Tibial artery (tissue), 4 donors: ENCODE measurements at regions not wholly inside any gene's neighbourhood (a gene's known extent, or its start where the extent isn't known, plus 50 kb on each side); places are given as distances from the start of the nearest gene placed in this dataset.

Source experiments
- DNase-seq, 2 donors: peaks; one replicate each; pipeline ENCODE4 v3.0.0-alpha.2; 2019
- H3K27ac ChIP-seq, 2 donors: fragments of 200-600 bp; sonication (generic) in 1 of 2; 1 replicate in 1 of 2; 2 replicates in 1 of 2; pipeline ENCODE4 v1.5.1; 2018 to 2019; ENCODE audit warnings: mild to moderate bottlenecking in 1 of 2
- H3K27me3 ChIP-seq, 2 donors: fragments of 200-600 bp; sonication (generic) in 1 of 2; one replicate each; pipeline versions ENCODE4 v1.5.1 to v1.6.0; 2016 to 2019
- H3K36me3 ChIP-seq, 3 donors: fragments of 200-600 bp; sonication (generic) in 2 of 3; one replicate each; pipeline ENCODE4 v1.5.1; 2016 to 2019; ENCODE audit warnings: mild to moderate bottlenecking in 2 of 3
- H3K4me1 ChIP-seq, 4 donors: fragments of 200-600 bp; sonication (generic) in 2 of 4; 1 replicate in 3 of 4; 2 replicates in 1 of 4; pipeline ENCODE4 v1.5.1; 2016 to 2019
- H3K4me3 ChIP-seq, 2 donors: fragments of 200-600 bp; sonication (generic) in 1 of 2; 1 replicate in 1 of 2; 2 replicates in 1 of 2; pipeline ENCODE4 v1.5.1; 2018 to 2019; ENCODE audit warnings: mild to moderate bottlenecking in 2 of 2
- H3K9me3 ChIP-seq, 3 donors: fragments of 200-600 bp; sonication (generic) in 1 of 3; one replicate each; pipeline ENCODE4 v1.5.1; 2016 to 2019
- CTCF ChIP-seq, 2 experiments: fragments of 200-600 bp in 1 of 2; fragments of 450-650 bp in 1 of 2; IDR thresholded peaks; one replicate each; pipeline ENCODE4 v1.5.1; 2017 to 2019; ENCODE audit warnings: antibody characterized with exemption in 2 of 2, mild to moderate bottlenecking in 1 of 2, moderate library complexity in 1 of 2
- intact Hi-C: fragments of 100-400 bp; cut with DNase I; formaldehyde crosslinking; loops from one replicate; pipeline ENCODE4 v1.15.0; 2023; ENCODE audit warnings: low total_unique reads

- Histone ChIP-seq H3K9me3 (peaks cover 0 to 4% (median 0%) of the 10 kb centered on the region in 3 donors), H3K27ac (no peak overlapping the region), H3K4me1 (no peaks in the 10 kb centered on the region), H3K27me3 (no peaks in the 10 kb centered on the region), H3K36me3 (no peaks in the 10 kb centered on the region), H3K4me3 (no peak overlapping the region)
- no peak for TF ChIP-seq CTCF (IDR thresholded peaks at IDR 0.05)
- intact Hi-C loops: no loop called here
- no peak for DNase-seq
Observed at GRCh38 chr13:59205501-59205900, 958.2 kb downstream of the DIAPH3 start.

- Histone ChIP-seq H3K27ac (no peak overlapping the region), H3K27me3 (no peaks in the 10 kb centered on the region), H3K9me3 (no peaks in the 10 kb centered on the region), H3K36me3 (no peaks in the 10 kb centered on the region), H3K4me1 (no peaks in the 10 kb centered on the region), H3K4me3 (no peak overlapping the region)
- DNase-seq: no peak
- intact Hi-C loops: no loop called here
- TF ChIP-seq CTCF (IDR thresholded peaks at IDR 0.05): no peak
Observed at GRCh38 chr13:59208405-59209195, 955.1 kb downstream of the DIAPH3 start.

GRCh38 chr13:59210543-59210942, 953.2 kb downstream of the DIAPH3 start:
- Histone ChIP-seq H3K4me3 (no peak overlapping the region), H3K27ac (no peak overlapping the region), H3K4me1 (no peaks in the 10 kb centered on the region), H3K27me3 (no peaks in the 10 kb centered on the region), H3K36me3 (no peaks in the 10 kb centered on the region), H3K9me3 (no peaks in the 10 kb centered on the region)
- no peak for TF ChIP-seq CTCF (IDR thresholded peaks at IDR 0.05)
- no peak for DNase-seq
- intact Hi-C loops: no loop called here

- H3K27ac ChIP-seq: no peak overlapping the region
- H3K9me3 ChIP-seq: no peaks in the 10 kb centered on the region
- intact Hi-C loops: no loop called here
- H3K27me3 ChIP-seq: no peaks in the 10 kb centered on the region
- no peaks in the 10 kb centered on the region for H3K36me3 ChIP-seq
- TF ChIP-seq CTCF (IDR thresholded peaks at IDR 0.05): no peak
- H3K4me1 ChIP-seq: no peaks in the 10 kb centered on the region
- no peak for DNase-seq
- no peak overlapping the region for H3K4me3 ChIP-seq
Observed at GRCh38 chr13:59211606-59212005, 952.1 kb downstream of the DIAPH3 start.

- no peak for DNase-seq
- Histone ChIP-seq H3K27ac (no peak overlapping the region), H3K36me3 (no peaks in the 10 kb centered on the region), H3K9me3 (no peaks in the 10 kb centered on the region), H3K27me3 (no peaks in the 10 kb centered on the region), H3K4me3 (no peak overlapping the region), H3K4me1 (no peaks in the 10 kb centered on the region)
- no peak for TF ChIP-seq CTCF (IDR thresholded peaks at IDR 0.05)
- intact Hi-C loops: no loop called here
Observed at GRCh38 chr13:59229401-59229800, 934.3 kb downstream of the DIAPH3 start.
